Left ventricle myocardium inferior (tissue), 1 donor: ENCODE measurements at regions not wholly inside any gene's neighbourhood (a gene's known extent, or its start where the extent isn't known, plus 50 kb on each side); places are given as distances from the start of the nearest gene placed in this dataset.

Source experiments
- DNase-seq: peaks from one replicate; pipeline ENCODE4 v3.0.0-alpha.2; 2020
- H3K27ac ChIP-seq: fragments of 200-600 bp; replicated peaks from 2 replicates; pipeline ENCODE4 v1.8.0; 2021
- H3K27me3 ChIP-seq: fragments of 200-600 bp; 2 replicates; pipeline ENCODE4 v1.8.0; 2021; ENCODE audit warnings: low read depth
- H3K36me3 ChIP-seq: fragments of 200-600 bp; 2 replicates; pipeline ENCODE4 v1.8.0; 2021
- H3K4me1 ChIP-seq: fragments of 200-600 bp; 2 replicates; pipeline ENCODE4 v1.8.0; 2021
- H3K4me3 ChIP-seq: fragments of 200-600 bp; 2 replicates; pipeline ENCODE4 v1.8.0; 2021; ENCODE audit warnings: mild to moderate bottlenecking, moderate library complexity
- H3K9me3 ChIP-seq: fragments of 200-600 bp; replicated peaks from 2 replicates; pipeline ENCODE4 v1.8.0; 2021
- intact Hi-C: fragments of 100-400 bp; cut with micrococcal nuclease; formaldehyde crosslinking; loops from one replicate; pipeline ENCODE4 v1.11.0; 2022
- TF ChIP-seq, protein P1 (sequence below): fragments of 200-600 bp; IDR thresholded peaks from 2 replicates; pipeline ENCODE4 v1.8.0; 2021; ENCODE audit warnings: antibody characterized with exemption, mild to moderate bottlenecking, borderline replicate concordance
- donor health status: DM: no; HTN: yes; CAD: no; lungs with severe emphysema.

DNA sequence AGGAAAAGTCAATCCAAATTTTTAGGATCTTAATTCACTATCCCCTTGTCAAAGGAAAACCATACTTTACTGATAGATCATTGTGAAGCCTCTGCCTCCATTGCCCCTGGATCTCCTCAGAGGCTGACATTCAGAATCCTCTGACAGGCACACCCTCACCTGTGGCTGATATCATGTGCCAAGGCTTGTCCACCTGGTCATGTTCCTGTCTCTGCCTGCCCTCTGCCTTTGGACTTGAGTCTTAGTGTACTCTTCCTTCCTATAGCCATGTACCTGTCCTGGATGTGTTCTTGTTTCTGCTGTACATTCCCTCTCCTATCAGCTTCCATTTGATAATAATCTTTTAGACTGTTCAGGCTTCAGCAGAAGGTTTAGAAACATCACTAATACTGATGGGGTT lies 179.4 kb downstream of the TNFSF13B start:
- no peak for DNase-seq
- H3K4me3 ChIP-seq, result no peak overlapping the region
- H3K9me3 ChIP-seq, result no peaks in the 10 kb centered on the region
- no peak overlapping the region for H3K27ac ChIP-seq
- peaks cover 6% of the 10 kb centered on the region for H3K27me3 ChIP-seq
- intact Hi-C loops, result no loop called here
- TF ChIP-seq, protein P1, sequence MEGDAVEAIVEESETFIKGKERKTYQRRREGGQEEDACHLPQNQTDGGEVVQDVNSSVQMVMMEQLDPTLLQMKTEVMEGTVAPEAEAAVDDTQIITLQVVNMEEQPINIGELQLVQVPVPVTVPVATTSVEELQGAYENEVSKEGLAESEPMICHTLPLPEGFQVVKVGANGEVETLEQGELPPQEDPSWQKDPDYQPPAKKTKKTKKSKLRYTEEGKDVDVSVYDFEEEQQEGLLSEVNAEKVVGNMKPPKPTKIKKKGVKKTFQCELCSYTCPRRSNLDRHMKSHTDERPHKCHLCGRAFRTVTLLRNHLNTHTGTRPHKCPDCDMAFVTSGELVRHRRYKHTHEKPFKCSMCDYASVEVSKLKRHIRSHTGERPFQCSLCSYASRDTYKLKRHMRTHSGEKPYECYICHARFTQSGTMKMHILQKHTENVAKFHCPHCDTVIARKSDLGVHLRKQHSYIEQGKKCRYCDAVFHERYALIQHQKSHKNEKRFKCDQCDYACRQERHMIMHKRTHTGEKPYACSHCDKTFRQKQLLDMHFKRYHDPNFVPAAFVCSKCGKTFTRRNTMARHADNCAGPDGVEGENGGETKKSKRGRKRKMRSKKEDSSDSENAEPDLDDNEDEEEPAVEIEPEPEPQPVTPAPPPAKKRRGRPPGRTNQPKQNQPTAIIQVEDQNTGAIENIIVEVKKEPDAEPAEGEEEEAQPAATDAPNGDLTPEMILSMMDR, result no peak
- H3K36me3 ChIP-seq, result no peaks in the 10 kb centered on the region
- H3K4me1 ChIP-seq, result no peaks in the 10 kb centered on the region

DNA sequence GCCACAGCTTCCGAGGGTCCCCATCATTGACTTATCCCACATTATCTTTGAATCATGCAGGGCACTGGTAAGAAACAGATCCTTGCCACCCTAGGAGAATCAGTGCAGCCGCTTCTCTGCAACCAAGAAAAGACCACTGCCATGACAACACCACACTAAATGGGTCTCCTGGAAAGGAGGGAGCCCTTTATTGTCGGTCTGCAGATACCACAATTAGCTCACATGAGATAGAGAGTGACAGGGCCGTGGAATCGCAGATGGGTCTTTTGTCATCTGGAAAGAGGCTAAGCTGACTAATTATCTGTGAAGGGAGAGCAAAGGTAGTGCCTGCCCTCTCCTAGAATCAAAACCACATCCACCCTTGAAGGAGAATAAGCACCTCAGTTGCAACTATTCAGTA lies 178.3 kb upstream of the MYO16 start:
- no peak for DNase-seq
- intact Hi-C loops, result no loop called here
- no peaks in the 10 kb centered on the region for H3K36me3 ChIP-seq
- no peaks in the 10 kb centered on the region for H3K9me3 ChIP-seq
- H3K27ac ChIP-seq, result no peak overlapping the region
- H3K4me1 ChIP-seq, result no peaks in the 10 kb centered on the region
- H3K27me3 ChIP-seq, result no peaks in the 10 kb centered on the region
- TF ChIP-seq, protein P1, result no peak
- no peak overlapping the region for H3K4me3 ChIP-seq

DNA sequence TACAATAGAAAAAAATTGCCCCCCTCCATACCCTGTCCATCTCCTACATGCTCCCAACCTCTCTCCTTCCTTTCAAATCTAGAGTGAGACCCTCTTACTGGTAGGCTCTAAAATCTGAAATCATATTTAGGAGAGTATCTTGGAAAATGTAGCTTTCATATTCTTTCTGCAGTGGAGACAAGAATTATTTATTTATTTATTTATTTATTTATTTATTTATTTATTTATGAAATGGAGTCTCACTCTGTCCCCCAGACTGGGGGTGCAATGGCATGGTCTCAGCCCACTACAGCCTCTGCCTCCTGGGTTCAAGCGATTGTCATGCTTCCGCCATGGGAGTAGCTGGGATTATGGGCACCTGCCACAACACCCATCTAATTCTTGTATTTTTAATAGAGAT lies 174.1 kb upstream of the MYO16 start:
- no peaks in the 10 kb centered on the region for H3K27me3 ChIP-seq
- no peak overlapping the region for H3K27ac ChIP-seq
- TF ChIP-seq, protein P1, result no peak
- intact Hi-C loops, result no loop called here
- no peaks in the 10 kb centered on the region for H3K9me3 ChIP-seq
- no peak for DNase-seq
- H3K4me3 ChIP-seq, result no peak overlapping the region
- H3K4me1 ChIP-seq, result no peaks in the 10 kb centered on the region
- no peaks in the 10 kb centered on the region for H3K36me3 ChIP-seq

DNA sequence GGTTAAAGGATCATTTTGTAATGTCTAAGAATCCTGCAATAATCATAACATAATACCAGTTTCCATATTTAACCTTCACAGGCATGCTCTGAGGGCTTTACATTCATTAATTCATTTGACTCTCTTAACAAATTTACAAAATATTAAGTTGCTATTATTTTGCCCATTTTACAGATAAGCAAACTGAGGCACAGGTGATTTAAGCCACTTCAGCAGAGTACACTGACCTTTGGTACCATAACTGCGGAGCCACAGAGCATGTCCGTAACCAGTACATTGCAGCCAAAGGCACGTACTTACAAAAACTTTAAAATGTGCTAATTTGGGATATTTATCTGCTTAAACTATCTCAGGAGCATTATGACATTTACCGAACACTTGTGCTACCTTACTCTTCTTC lies 169.4 kb upstream of the MYO16 start:
- DNase-seq, result no peak
- TF ChIP-seq, protein P1, result no peak
- H3K4me1 ChIP-seq, result no peaks in the 10 kb centered on the region
- intact Hi-C loops, result no loop called here
- H3K27ac ChIP-seq, result no peak overlapping the region
- no peak overlapping the region for H3K4me3 ChIP-seq
- no peaks in the 10 kb centered on the region for H3K27me3 ChIP-seq
- no peaks in the 10 kb centered on the region for H3K9me3 ChIP-seq
- no peaks in the 10 kb centered on the region for H3K36me3 ChIP-seq

DNA sequence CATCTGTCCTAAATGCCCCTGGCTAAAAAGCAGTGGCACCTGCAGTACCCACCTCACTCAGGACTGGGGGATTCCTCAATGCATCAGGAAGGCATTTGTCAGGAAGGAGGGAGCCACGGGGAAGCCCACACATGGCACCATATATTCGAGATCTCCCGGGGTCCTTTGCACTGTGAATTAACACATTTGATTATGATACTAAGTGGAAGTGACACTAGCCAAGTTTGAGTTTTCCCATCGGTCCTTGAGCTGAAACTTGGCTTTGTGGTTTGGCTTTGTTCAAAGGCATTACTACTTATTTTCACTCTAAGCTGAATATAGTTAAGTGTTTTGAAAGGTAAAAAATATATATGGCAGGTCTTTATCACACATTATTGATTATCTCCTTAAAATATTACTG lies 168.7 kb upstream of the MYO16 start:
- no peaks in the 10 kb centered on the region for H3K9me3 ChIP-seq
- no peak overlapping the region for H3K4me3 ChIP-seq
- H3K4me1 ChIP-seq, result no peaks in the 10 kb centered on the region
- DNase-seq, result no peak
- intact Hi-C loops, result no loop called here
- H3K27me3 ChIP-seq, result no peaks in the 10 kb centered on the region
- TF ChIP-seq, protein P1, result no peak
- no peaks in the 10 kb centered on the region for H3K36me3 ChIP-seq
- no peak overlapping the region for H3K27ac ChIP-seq

DNA sequence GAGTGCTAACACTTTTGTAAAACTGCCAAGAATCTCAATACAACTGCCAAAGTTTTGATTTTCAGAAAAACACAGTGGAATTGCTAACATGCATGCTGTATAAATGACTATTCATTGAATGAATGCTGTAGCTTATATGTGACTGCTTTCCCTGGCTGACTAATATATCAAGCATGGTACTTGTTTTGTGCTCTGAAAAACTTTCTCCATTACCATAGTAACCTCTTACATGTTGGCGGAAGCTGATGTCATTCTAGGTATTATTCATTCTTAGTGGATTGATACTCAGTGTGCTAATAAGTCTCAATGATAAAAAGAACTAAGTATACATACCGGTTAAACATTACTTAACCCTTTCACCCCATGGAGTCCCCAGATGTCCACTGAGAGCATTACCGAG lies 166.1 kb upstream of the MYO16 start:
- no peaks in the 10 kb centered on the region for H3K27me3 ChIP-seq
- TF ChIP-seq, protein P1, result no peak
- no peak overlapping the region for H3K27ac ChIP-seq
- intact Hi-C loops, result no loop called here
- H3K4me3 ChIP-seq, result no peak overlapping the region
- no peak for DNase-seq
- H3K36me3 ChIP-seq, result no peaks in the 10 kb centered on the region
- no peaks in the 10 kb centered on the region for H3K9me3 ChIP-seq
- no peaks in the 10 kb centered on the region for H3K4me1 ChIP-seq
